GM12891 (cell line): ENCODE measurements at regions not wholly inside any gene's neighbourhood (a gene's known extent, or its start where the extent isn't known, plus 50 kb on each side); places are given as distances from the start of the nearest gene placed in this dataset.

ENCODE experiments used
- POLR2A ChIP-seq: IDR thresholded peaks from 2 replicates; pipeline ENCODE4 v1.6.1; 2011; ENCODE audit warnings: low read depth, low read length, control low read depth
- POLR2AphosphoS5 ChIP-seq: IDR thresholded peaks from 2 replicates; pipeline ENCODE4 v1.6.1; 2011; ENCODE audit warnings: low read depth, low read length, control low read depth
- POU2F2 ChIP-seq: IDR thresholded peaks from 2 replicates; pipeline ENCODE4 v1.6.1; 2011; ENCODE audit warnings: low read depth, mild to moderate bottlenecking, control low read depth, low read length, moderate library complexity
- TAF1 ChIP-seq: IDR thresholded peaks from 2 replicates; pipeline ENCODE4 v1.6.1; 2011; ENCODE audit warnings: low read depth, low read length, control low read depth

DNA sequence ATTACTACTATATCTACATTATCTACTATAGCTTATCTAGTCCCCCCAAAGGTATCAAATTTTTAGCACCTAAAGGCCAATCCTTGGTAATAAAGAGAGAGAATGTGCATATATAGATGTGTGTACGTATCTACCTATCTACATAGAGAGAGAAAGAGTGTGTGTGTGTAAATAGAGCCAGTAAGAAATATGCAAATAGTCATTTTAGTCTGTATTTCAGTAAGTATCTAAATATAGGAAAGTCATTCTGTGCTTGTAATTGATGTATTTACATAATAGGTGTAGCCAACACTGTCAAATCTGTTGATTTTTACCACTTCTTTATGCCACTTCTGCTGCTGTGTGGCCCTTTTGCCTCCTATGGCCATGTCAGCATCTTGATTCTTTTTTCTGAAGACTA, 284.5 kb upstream of the TFPI start:
- TF ChIP-seq POLR2AphosphoS5 (no peak), POLR2A (no peak), POU2F2 (no peak), TAF1 (no peak)
